OCI-LY7 (cell line): ENCODE measurements at regions not wholly inside any gene's neighbourhood (a gene's known extent, or its start where the extent isn't known, plus 50 kb on each side); places are given as distances from the start of the nearest gene placed in this dataset.

ENCODE experiments used
- EZH2phosphoT487 ChIP-seq: fragments of 200-600 bp; sonication (generic); IDR thresholded peaks from 2 replicates; pipeline ENCODE4 v1.6.1; 2018; ENCODE audit warnings: low read depth, borderline replicate concordance, mild to moderate bottlenecking, mixed run types, antibody characterized with exemption, low read length, moderate library complexity, mixed read lengths
- TF ChIP-seq, protein P1 (sequence below): fragments of 200-600 bp; sonication (generic); conservative IDR thresholded peaks from 2 replicates; pipeline ENCODE4 v1.5.1; 2014; ENCODE audit warnings: mild to moderate bottlenecking, antibody characterized with exemption, low read length, moderate library complexity, mixed read lengths

DNA sequence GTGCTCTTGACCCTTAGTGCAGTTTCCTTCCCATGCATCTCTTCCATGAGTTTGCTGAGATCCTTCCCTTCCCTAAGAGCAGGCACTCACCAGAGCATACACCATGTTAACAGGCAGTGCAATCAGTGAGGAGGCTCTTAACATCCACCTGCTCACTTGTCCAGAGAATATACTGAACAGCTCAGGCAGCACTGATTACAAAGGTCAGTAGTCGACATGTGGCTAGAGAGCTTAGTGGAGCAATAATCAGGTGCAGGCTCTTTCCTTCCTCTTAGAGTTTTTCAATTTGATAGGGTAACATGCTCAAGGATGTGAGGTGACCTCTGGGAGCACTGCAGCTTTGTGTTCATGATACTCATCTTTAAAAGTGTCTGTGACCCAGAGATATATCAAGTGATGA lies 144.1 kb upstream of the SETBP1 start:
- TF ChIP-seq, protein P1, sequence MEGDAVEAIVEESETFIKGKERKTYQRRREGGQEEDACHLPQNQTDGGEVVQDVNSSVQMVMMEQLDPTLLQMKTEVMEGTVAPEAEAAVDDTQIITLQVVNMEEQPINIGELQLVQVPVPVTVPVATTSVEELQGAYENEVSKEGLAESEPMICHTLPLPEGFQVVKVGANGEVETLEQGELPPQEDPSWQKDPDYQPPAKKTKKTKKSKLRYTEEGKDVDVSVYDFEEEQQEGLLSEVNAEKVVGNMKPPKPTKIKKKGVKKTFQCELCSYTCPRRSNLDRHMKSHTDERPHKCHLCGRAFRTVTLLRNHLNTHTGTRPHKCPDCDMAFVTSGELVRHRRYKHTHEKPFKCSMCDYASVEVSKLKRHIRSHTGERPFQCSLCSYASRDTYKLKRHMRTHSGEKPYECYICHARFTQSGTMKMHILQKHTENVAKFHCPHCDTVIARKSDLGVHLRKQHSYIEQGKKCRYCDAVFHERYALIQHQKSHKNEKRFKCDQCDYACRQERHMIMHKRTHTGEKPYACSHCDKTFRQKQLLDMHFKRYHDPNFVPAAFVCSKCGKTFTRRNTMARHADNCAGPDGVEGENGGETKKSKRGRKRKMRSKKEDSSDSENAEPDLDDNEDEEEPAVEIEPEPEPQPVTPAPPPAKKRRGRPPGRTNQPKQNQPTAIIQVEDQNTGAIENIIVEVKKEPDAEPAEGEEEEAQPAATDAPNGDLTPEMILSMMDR = no peak
- TF ChIP-seq EZH2phosphoT487 = no peak
